K562 (cell line): ENCODE measurements at regions not wholly inside any gene's neighbourhood (a gene's known extent, or its start where the extent isn't known, plus 50 kb on each side); places are given as distances from the start of the nearest gene placed in this dataset.

Source experiments
- E2F3 ChIP-seq: fragments of 250-450 bp; sonication (Bioruptor Pico); IDR thresholded peaks from 2 replicates; pipeline ENCODE4 v1.4.0; 2020; ENCODE audit warnings: mild to moderate bottlenecking
- EZH2 ChIP-seq: IDR thresholded peaks from 2 replicates; pipeline ENCODE4 v1.6.1; 2012; ENCODE audit warnings: low read depth, mild to moderate bottlenecking, inconsistent platforms, low read length, borderline replicate concordance
- GABPA ChIP-seq: fragments of 200-800 bp; sonication (Bioruptor generic); conservative IDR thresholded peaks from 2 replicates; pipeline ENCODE4 v1.6.1; 2016; ENCODE audit warnings: low read depth, missing genetic modification characterization, missing compliant biosample characterization
- JUN ChIP-seq, 2 experiments: sonication (generic) in 1 of 2; formaldehyde crosslinking in 1 of 2; IDR thresholded peaks; 2 replicates each; pipeline versions ENCODE4 v1.6.1 to v1.8.0; 2012 to 2022; ENCODE audit warnings: borderline replicate concordance in 2 of 2, mild to moderate bottlenecking in 2 of 2, improper control_type of control experiment in 1 of 2, low read depth in 1 of 2, low read length in 1 of 2, missing genetic modification reagents in 1 of 2
- KLF16 ChIP-seq: IDR thresholded peaks from 2 replicates; pipeline ENCODE4 v1.6.1; 2016; ENCODE audit warnings: antibody characterized with exemption
- MEIS2 ChIP-seq: fragments of 450-650 bp; IDR thresholded peaks from 2 replicates; pipeline ENCODE4 v1.6.1; 2014; ENCODE audit warnings: mild to moderate bottlenecking; ENCODE audit not compliant: partially characterized antibody
- NFRKB ChIP-seq: fragments of 450-650 bp; IDR thresholded peaks from 2 replicates; pipeline ENCODE4 v1.6.1; 2016; ENCODE audit warnings: low read depth
- SMARCA4 ChIP-seq: fragments of 450-650 bp; IDR thresholded peaks from 2 replicates; pipeline ENCODE4 v1.6.1; 2016
- TEAD2 ChIP-seq: fragments of 450-650 bp; IDR thresholded peaks from 2 replicates; pipeline ENCODE4 v1.6.1; 2016; ENCODE audit warnings: missing genetic modification characterization, control low read depth, missing compliant biosample characterization
- TF ChIP-seq, protein P1 (sequence below), 3 experiments: IDR thresholded peaks in 2 of 3; conservative IDR thresholded peaks in 1 of 3; 2 replicates each; pipeline ENCODE4 v1.5.1; 2011 to 2012; ENCODE audit warnings: low read length in 3 of 3, mild to moderate bottlenecking in 3 of 3, control low read depth in 2 of 3, improper control_type of control experiment in 1 of 3, inconsistent platforms in 1 of 3, low read depth in 1 of 3, mixed read lengths in 1 of 3, moderate library complexity in 1 of 3; ENCODE audit not compliant: insufficient read depth in 2 of 3
- TF ChIP-seq, protein P2 (sequence below): sonication (generic); formaldehyde crosslinking; IDR thresholded peaks from 2 replicates; pipeline ENCODE4 v1.8.0; 2022; ENCODE audit warnings: mild to moderate bottlenecking, missing genetic modification reagents

DNA sequence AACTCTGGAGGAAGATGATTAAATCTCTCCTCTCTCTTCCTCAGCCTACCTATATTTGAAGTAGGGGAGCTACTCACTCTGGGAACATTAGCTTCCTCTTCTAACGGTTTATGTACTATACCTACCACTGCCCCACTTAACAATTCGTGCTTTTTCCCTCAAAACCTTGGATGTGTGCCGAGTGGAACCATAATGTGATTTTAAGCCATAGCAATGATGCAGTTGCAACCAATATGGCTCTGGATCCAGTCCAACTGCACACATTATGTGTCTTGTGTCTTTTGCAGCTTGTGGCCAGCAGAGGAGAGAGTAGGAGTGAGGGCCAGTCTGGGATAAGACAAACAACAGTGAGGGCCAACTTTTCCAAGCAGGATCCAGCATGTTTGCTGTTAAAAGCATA lies 170.7 kb downstream of the GATA3 start:
- TF ChIP-seq, protein P1, sequence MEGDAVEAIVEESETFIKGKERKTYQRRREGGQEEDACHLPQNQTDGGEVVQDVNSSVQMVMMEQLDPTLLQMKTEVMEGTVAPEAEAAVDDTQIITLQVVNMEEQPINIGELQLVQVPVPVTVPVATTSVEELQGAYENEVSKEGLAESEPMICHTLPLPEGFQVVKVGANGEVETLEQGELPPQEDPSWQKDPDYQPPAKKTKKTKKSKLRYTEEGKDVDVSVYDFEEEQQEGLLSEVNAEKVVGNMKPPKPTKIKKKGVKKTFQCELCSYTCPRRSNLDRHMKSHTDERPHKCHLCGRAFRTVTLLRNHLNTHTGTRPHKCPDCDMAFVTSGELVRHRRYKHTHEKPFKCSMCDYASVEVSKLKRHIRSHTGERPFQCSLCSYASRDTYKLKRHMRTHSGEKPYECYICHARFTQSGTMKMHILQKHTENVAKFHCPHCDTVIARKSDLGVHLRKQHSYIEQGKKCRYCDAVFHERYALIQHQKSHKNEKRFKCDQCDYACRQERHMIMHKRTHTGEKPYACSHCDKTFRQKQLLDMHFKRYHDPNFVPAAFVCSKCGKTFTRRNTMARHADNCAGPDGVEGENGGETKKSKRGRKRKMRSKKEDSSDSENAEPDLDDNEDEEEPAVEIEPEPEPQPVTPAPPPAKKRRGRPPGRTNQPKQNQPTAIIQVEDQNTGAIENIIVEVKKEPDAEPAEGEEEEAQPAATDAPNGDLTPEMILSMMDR (IDR thresholded peaks at IDR 0.05 in 2 of 3, conservative IDR thresholded peaks at IDR 0.05 in 1 of 3; ENCODE audit: insufficient read depth in 2 of 3, low read depth in 1 of 3, low read length in 3 of 3) = no peak
- no peak for TF ChIP-seq EZH2
- TF ChIP-seq TEAD2 (tag) = no peak
- no peak for TF ChIP-seq KLF16
- no peak for TF ChIP-seq GABPA
- no peak for TF ChIP-seq SMARCA4
- TF ChIP-seq E2F3 (CRISPR knock-in tag) = no peak
- TF ChIP-seq, protein P2, sequence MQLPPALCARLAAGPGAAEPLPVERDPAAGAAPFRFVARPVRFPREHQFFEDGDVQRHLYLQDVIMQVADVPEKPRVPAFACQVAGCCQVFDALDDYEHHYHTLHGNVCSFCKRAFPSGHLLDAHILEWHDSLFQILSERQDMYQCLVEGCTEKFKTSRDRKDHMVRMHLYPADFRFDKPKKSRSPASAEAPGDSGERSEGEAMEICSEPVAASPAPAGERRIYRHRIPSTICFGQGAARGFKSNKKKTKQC (CRISPR knock-in tag) = no peak
- TF ChIP-seq JUN (IDR thresholded peaks at IDR 0.05; ENCODE audit: borderline replicate concordance, low read depth, low read length) = no peak
- no peak for TF ChIP-seq JUN (CRISPR knock-in tag; IDR thresholded peaks at IDR 0.05; ENCODE audit: borderline replicate concordance)
- TF ChIP-seq MEIS2 = no peak
- TF ChIP-seq NFRKB = no peak
